Chondrocyte (in vitro differentiated cells): ENCODE measurements at regions not wholly inside any gene's neighbourhood (a gene's known extent, or its start where the extent isn't known, plus 50 kb on each side); places are given as distances from the start of the nearest gene placed in this dataset.
"Not testable (repeated sequence)": the region's sequence is repeated elsewhere in the genome, so short reads cannot be mapped to it uniquely, and the experiment has no call there.

Experiments
- DNase-seq: peaks from one replicate; pipeline ENCODE4 v3.0.0; 2021; ENCODE audit warnings: mixed read lengths, low spot score
- H3K27ac Mint-ChIP-seq: one replicate; pipeline ENCODE4 v1.8.0; 2021; ENCODE audit warnings: mild to moderate bottlenecking, moderate library complexity, mixed read lengths; ENCODE audit not compliant: unreplicated experiment
- H3K27me3 Mint-ChIP-seq: 2 replicates; pipeline ENCODE4 v1.8.0; 2021; ENCODE audit warnings: low read depth, mixed read lengths
- H3K36me3 Mint-ChIP-seq: 2 replicates; pipeline ENCODE4 v1.8.0; 2021; ENCODE audit warnings: low read depth, mixed read lengths
- H3K4me1 Mint-ChIP-seq: 2 replicates; pipeline ENCODE4 v1.8.0; 2021; ENCODE audit warnings: low read depth, mild to moderate bottlenecking, mixed read lengths
- H3K4me3 Mint-ChIP-seq: one replicate; pipeline ENCODE4 v1.8.0; 2021; ENCODE audit warnings: mild to moderate bottlenecking, moderate library complexity, mixed read lengths; ENCODE audit not compliant: unreplicated experiment
- H3K9me3 Mint-ChIP-seq: 2 replicates; pipeline ENCODE4 v1.8.0; 2021; ENCODE audit warnings: low read depth, mixed read lengths
- CTCF ChIP-seq: fragments of 200-600 bp; sonication (generic); IDR thresholded peaks from 2 replicates; pipeline ENCODE4 v1.5.0; 2021; ENCODE audit warnings: antibody characterized with exemption, mild to moderate bottlenecking, moderate library complexity

- peaks cover 5% of the 10 kb centered on the region for H3K9me3 Mint-ChIP-seq
- peaks cover 1% of the 10 kb centered on the region for H3K27me3 Mint-ChIP-seq
- no peak overlapping the region for H3K27ac Mint-ChIP-seq
- TF ChIP-seq CTCF = no peak
- no peak for DNase-seq
- no peaks in the 10 kb centered on the region for H3K4me1 Mint-ChIP-seq
- H3K4me3 Mint-ChIP-seq = no peak overlapping the region
- H3K36me3 Mint-ChIP-seq = no peaks in the 10 kb centered on the region
Measured at GRCh38 chr6:8301502-8301901, 133.8 kb downstream of the SLC35B3 start.

- Mint-ChIP-seq H3K27me3 (peaks cover 1% of the 10 kb centered on the region), H3K36me3 (no peaks in the 10 kb centered on the region), H3K4me3 (no peak overlapping the region), H3K27ac (no peak overlapping the region), H3K9me3 (peaks cover 16% of the 10 kb centered on the region), H3K4me1 (no peaks in the 10 kb centered on the region)
- TF ChIP-seq CTCF = no peak
- DNase-seq = no peak
Measured at GRCh38 chr6:8299034-8299433, 136.3 kb downstream of the SLC35B3 start.

- H3K36me3 Mint-ChIP-seq, DNase-seq, H3K9me3 Mint-ChIP-seq, H3K27me3 Mint-ChIP-seq, H3K4me1 Mint-ChIP-seq, H3K27ac Mint-ChIP-seq, H3K4me3 Mint-ChIP-seq: not testable (repeated sequence)
Measured at GRCh38 chr6:8282946-8283345, 152.4 kb downstream of the SLC35B3 start.

- no peaks in the 10 kb centered on the region for H3K36me3 Mint-ChIP-seq
- no peak for TF ChIP-seq CTCF
- DNase-seq = no peak
- no peaks in the 10 kb centered on the region for H3K27me3 Mint-ChIP-seq
- H3K27ac Mint-ChIP-seq = no peak overlapping the region
- no peaks in the 10 kb centered on the region for H3K9me3 Mint-ChIP-seq
- H3K4me1 Mint-ChIP-seq = no peaks in the 10 kb centered on the region
- H3K4me3 Mint-ChIP-seq = no peak overlapping the region
Measured at GRCh38 chr6:8282380-8282779, 153.0 kb downstream of the SLC35B3 start.

GRCh38 chr6:8279041-8279805, 156.1 kb downstream of the SLC35B3 start:
- H3K4me3 Mint-ChIP-seq = no peak overlapping the region
- H3K27me3 Mint-ChIP-seq = no peaks in the 10 kb centered on the region

More at GRCh38 chr6:8279041-8279805, 156.1 kb downstream of the SLC35B3 start:
- no peaks in the 10 kb centered on the region for H3K36me3 Mint-ChIP-seq
- no peaks in the 10 kb centered on the region for H3K4me1 Mint-ChIP-seq
- H3K9me3 Mint-ChIP-seq = no peaks in the 10 kb centered on the region
- DNase-seq = no peak
- no peak overlapping the region for H3K27ac Mint-ChIP-seq
- TF ChIP-seq CTCF = no peak
